HG03097 (cell line): ENCODE measurements at regions not wholly inside any gene's neighbourhood (a gene's known extent, or its start where the extent isn't known, plus 50 kb on each side); places are given as distances from the start of the nearest gene placed in this dataset.
"Not testable (repeated sequence)": the region's sequence is repeated elsewhere in the genome, so short reads cannot be mapped to it uniquely, and the experiment has no call there.

Source experiments
- ATAC-seq: cut with Tn5 transposase; IDR thresholded peaks from one replicate; pipeline ENCODE4 v1.9.1; 2021; ENCODE audit not compliant: unreplicated experiment, low FRiP score

DNA sequence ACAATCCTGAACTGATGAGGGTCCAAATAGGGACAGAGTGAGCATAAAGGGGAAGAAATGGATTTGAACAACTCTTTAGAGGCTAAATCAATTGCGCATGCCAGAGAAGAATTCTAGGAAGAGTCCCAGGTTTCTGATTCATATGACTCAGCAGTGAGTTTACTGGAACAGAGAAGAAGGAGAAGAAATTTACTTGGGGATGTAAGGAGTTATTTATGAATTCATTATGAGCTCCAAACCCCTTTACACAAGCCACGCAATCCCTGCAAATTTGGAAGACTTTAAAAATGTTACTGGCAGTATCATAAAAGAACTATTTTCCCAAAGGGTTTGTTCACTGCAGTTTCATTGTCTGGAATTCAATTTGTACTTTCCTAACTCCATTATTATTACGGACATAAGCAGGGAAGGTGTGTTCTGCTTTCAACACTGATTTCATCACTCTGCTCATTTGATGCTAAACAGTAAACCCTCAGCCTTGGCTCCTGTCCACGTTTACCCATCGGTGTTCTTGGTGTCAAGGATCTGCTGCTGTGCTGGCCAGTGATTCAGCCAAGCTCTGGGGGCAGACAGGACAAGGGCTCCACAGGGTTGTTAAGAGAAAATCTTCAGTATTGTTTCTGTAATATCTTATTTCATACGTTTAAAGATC lies 273.7 kb downstream of the HNRNPD start:
- ATAC-seq = no peak

DNA sequence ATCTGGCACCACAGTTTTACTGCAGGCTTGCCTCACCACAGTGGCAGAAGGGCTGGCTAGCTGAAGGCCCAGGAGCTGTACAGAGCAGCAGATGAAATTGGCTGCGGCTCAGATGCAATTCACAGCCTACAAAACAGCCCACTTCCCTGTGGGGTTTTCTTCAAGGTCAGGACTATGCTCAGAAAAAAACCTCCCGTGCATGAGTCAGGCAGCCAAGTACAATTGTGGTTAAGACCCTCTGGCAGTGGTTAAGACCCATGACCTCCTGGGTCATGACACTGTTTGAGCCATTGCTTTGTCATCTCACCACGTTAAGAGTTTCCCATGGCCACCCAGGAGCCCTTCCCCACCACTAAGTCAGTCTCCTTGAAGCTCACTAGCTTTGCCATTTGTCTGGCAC lies 276.3 kb downstream of the HNRNPD start:
- no peak for ATAC-seq

DNA sequence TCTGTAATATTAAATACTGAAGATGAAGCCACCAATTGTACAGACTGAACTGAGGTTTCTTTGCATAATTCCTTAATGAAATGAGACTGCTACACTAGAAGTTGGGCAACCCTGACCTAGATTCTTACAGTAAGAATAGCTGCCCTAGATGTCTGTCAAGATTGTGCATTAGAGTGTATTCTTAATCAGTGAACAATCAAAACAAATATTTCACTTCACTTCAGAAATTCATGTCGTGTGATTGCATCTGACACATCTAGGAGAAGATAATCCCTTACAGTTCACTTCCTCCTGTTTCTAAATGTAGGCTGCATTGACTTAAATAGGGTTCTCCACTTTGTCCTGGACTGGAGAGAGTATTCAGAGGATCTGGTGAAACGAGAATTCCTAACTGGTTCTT lies 283.1 kb downstream of the HNRNPD start:
- ATAC-seq = no peak

DNA sequence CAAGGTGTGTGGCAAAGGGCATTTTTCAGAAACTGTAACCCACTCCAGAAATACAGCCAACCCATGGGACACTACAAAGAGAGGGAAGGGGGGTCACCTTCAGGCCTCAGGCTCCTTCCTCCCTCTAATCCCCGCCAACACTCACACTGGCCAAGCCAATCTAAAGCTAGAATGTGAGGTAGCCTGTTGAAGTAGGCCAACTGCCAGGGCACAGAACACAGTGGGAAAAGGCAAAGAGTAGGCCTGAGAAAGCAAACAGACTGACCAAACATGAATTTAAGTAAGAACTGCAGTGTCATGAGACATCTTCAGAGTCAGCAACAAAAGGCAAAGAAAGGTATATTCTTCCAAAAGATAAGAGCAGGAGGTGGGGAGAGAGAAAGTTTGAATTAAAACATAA lies 289.0 kb downstream of the HNRNPD start:
- no peak for ATAC-seq

DNA sequence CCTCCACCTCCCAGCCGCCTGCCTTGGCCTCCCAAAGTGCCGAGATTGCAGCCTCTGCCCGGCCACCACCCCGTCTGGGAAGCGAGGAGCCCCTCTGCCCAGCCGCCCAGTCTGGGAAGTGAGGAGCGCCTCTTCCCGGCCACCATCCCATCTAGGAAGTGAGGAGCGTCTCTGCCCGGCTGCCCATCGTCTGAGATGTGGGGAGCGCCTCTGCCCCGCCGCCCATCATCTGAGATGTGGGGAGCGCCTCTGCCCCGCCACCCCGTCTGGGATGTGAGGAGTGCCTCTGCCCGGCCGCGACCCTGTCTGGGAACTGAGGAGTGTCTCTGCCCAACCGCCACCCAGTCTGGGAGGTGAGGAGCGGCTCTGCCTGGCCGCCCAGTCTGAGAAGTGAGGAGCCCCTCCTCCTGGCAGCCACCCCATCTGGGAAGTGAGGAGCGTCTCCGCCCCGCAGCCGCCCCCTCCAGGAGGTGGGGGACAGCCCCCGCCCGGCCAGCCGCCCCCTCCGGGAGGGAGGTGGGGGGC lies 296.3 kb downstream of the HNRNPD start:
- ATAC-seq = not testable (repeated sequence)

DNA sequence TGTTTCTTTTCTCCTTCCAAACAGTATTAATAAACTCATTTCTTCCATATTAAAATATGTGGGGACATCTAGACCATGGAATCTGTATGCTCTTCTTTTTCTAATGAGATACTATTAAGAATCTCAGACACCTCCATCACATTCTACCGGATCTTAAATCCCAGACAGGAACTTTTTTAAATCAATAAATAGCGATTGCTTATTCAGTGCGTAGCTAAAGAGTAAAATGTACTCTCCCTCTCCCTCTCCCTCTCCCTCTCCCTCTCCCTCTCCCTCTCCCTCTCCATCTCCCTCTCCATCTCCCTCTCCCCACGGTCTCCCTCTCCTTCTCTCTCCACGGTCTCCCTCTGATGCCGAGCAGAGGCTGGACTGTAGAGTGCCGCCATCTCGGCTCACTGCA lies 297.0 kb downstream of the HNRNPD start:
- ATAC-seq = no peak

DNA sequence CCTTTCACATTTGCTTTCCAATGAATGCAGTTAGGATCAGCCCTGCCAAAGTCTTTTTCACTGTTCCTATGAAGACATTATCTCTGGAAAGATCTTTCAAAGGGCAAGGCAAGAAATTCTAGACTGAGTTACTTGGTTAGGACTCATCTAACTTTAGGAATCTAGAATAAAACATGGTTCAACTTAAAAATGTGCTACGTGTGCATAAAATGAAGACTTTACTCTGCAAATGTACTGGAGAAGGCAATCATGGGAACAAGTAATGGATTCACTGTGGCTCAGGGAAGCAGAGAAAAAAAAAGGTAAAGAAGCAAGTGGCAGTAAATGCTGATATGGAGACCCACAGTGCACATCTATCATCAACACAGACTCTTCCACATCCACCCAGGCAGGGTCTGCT lies 297.4 kb downstream of the HNRNPD start:
- ATAC-seq = no peak

DNA sequence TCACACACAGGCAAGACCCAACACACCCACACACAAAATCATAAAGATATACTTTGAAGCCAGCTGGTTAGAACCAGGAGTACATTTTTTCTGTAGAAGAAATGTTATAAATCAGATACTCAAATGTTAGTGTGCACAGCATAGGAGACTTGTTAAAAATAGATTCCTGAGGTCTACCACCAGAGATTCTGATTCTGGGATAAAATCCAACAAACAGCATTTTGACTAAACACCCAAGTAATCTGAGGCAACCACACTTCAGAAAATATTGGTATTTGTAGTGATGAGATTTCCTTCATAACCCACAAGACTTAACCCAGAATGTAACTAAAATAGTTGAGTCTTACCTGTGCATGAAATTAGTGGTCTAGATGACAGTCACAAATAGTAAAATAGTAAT lies 301.8 kb downstream of the HNRNPD start:
- ATAC-seq = no peak

DNA sequence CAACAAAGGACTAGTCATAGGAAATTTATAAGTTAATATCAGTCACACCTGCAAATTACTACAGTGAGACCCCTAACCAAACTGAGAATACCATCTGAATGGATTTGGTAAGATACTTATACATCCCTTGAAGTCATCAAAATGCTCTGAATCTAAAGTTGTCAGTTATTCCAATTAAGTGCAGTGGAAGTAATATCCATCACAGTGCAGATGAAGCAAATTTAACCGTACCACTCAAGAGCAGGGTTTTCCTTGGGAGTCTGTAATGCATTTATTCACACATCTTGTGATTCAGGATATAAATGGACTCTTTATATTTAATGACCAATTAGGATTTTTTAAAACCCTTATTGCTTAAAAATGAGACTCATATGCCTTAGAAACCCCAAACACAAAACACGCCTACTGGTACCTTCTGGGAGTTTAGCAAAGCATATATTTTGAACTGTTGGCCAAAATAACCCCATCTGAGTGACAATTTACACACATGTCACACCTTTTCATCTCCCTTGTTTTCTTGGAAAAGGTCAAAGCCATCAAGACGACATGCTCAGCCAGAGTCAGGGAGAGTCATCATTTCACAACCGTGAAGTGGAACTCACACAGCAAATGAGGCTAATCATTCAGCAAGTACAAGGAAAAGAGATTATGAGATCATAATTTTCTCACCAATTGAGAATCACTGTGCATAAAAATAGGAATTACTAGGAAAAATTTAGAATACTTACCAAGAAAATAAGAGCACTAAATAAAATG lies 303.7 kb downstream of the HNRNPD start:
- no peak for ATAC-seq

DNA sequence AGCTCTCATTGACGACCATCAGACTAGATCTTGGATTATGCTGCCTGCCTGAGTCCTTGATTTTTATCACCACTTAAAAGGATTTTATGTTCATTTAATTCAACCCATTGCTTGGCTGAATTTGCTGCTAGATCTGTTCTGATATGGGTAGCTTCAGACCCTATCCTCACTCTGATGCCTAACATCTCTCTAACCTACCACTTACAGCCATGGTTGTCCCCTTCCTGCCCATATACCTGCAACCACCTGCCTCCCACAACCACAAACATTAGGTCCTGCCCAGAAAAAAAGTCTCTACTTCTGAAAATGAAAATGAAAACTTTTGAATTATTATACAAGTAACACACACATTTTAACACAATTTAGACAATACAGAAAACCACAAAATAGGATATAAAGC lies 310.8 kb downstream of the HNRNPD start:
- ATAC-seq = no peak

DNA sequence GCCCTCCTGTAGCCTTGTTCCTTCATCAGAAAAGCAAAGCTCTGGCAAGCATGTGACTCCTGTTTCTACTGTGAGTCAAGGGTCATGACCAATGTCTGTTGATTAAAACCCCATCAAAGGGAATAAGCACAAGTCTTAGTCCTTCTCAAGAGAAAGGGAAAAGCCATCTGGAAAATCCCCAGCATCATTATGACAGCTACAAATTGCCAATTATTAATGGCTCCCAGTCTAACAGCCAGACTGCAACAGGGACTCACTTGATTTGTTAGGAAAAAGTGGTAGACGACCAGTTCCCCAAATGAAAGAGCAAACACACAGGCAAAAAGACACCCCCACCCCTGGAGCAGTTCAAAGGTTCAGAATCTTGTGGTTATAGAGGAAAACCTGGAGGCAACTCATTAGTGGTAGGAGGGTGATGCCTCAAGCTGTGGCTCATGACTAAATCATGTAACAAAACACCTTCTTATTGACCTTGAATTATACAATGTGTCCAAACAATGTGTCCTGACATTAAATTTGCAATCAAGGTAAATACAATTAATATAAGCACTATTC lies 315.7 kb downstream of the HNRNPD start:
- no peak for ATAC-seq

DNA sequence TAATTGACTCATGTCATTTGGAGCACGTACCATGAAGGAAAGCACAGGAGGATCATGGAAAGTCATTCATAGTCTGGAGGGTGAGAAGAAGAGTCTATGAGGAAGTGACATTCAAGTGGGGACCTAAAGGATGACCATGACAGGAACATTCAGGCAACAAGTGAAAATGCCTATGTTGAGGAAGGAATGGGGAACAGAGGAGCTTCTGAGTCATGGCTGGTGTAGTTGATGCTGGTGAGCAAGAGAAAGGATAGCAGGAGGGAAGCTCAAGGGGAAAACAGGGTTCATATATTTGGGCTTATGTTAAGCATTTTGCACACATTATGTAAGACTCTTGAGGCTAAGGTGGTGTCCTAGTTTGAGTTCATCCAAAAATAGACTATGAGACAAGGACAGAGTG lies 318.6 kb downstream of the HNRNPD start:
- no peak for ATAC-seq

DNA sequence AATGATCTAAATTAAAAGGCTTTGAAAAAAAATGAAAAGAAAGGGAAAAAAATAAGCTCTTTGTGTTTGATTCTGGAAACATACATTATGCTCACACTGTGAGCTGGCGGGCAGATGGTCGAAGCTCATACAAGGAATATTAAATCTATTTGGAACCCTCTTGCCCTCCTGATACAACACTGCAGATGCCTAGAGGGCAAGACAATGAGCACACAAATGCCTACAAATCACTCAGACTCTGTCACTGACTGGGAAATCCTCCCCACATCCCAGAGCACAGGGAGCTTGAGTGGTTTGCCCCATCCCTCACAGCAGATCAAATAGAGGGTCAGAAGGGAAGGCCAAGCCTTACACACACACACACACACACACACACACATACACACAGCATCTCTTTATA lies 320.4 kb downstream of the HNRNPD start:
- no peak for ATAC-seq

DNA sequence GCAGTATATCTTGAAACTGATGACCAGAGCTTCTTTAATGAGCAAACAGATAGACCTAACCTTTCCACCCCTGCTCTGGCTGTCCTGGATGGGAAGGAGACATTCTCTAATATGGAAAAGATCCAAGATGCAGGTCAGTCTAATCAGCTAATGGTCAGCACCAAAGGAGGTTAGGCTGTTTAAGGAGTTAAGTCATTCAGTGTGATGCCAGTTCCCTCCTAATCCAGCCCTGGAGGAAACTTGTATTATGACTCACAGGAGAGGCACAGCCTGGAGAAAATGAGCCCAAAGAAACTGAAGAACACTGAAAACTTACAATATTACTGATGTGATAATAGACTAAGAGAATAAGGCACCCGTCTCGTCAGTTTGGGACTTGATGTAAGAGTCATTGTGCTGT lies 323.0 kb downstream of the HNRNPD start:
- ATAC-seq = no peak

DNA sequence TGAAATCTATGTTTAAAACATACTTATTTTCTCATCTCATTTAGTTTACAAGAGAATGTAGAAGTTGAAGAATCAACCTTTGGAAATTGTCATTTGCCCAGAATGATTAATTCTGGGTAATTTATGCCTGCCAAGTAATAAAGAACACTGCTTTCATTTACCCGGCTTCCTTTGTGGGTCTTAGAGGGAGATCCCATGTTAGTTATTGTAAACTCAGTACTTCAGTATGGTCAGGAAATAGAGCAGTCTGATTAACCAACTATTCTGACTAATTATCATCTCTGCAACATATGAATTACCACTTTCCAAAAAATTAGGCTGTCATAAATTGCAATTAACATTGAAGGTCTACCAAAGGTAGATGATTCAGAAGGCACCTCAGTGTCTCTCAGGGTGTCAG lies 324.5 kb downstream of the HNRNPD start:
- no peak for ATAC-seq

DNA sequence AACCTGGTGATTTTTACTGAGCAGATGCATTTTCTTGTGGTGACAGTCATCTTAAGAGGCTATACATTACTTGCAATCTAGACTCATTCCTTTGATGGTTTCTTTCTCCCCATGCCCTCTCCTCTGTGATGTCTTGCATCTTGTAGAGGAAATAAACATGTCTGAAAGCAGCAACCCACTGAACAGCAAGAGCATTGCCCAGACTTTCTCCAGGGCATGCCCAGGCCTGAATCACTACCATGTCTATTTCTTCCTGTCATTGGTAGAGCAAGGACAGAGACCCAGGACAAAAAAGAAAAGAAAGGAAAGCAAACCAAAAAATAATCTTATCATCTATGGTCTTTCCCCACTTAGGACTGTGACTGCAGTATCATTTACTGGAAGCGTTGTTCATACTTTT lies 326.1 kb downstream of the HNRNPD start:
- ATAC-seq = no peak

DNA sequence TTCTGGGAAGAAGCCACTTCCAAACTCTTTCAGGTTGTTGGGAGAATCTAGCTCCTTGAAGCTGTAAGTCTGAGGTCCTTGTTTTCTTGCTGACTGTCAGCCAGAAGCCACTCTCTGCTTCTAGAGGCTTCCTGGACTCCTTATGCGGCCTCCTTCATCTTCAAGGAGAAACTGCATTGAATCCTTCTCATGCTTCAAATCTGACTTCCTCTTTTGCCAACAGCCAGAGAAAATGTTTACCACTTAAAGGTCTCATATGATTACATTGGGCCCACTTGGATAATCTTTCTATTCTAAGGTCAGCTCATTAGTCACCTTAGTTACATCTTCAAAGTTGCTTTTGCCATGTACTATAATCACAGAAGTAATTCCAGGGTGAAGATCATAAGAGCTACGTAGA lies 327.0 kb downstream of the HNRNPD start:
- ATAC-seq = no peak

DNA sequence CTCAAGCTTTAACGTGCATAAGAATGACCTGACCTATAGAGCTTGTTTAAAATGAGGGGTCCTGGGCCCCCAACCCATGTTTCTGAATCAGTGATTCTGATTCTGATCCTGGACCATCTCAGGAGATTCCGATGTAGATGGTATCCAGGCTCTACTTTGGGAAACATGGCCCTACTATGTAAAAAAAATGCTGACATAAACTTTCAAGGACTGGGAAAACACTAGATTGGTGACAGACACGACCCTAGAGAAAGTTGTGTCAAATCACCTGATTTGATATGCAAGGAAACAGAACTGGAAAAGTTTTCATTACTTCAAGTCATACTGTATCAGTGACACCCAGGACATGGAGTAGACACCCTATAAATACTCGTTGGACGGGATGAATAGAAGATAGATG lies 328.5 kb downstream of the HNRNPD start:
- ATAC-seq = no peak

DNA sequence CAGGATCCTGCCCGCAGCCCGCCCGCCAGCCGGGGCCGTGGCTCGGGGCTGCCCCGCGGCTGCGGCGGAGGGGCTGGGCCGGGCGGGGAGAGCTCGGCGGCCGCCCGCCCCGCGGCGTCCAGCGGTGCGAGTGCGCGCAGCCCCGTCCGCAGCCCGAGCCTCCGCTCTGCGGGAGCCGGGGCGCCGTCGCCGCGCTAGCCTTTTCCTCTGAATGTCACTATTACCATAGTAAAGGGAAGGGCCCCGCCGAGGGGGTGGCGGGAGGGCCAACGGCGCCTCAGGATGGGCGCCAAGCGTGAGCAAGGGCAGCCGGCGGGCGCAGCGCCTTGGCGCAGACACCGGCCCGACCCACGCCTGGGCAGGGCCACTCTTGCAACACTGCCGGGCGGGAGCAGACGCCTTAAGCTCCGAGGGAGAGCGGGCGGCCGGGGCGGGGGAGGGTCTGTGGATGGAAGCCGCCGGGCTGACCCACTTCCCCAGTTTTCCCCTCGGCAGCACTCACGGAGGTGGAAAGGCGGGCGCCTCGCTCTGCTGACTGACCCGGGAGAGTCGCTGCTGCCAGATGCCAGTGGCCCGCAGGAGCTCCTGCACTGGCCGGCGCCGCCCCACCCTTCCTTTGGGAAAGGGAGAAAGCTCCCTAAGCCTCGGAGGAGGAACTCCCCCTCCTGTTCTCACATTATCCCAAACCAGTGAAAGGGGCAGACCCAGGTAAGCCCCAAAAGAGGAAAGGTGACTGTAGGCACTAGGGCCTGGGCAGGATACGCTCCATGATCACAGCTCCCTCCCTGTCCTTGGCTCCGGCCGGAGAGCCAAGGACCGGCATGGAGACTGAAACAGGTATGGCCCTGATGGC lies 329.4 kb downstream of the HNRNPD start:
- no peak for ATAC-seq

DNA sequence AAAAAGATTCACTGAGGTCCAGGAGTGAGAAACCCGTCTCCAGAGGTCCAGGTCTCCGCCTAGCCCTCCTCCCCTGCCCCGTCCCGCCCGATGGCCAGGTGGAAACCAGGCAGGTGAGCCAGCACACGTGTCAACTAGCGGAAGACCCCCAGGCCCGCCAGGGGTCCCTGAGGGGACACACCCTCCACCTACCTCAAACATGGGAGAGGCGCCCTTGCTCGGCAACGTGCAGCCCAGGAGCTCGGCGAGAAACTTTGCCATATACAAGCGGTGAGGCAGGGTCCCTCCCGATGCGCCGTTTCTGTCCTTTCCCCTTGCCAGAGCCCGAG lies 330.0 kb downstream of the HNRNPD start:
- no peak for ATAC-seq

DNA sequence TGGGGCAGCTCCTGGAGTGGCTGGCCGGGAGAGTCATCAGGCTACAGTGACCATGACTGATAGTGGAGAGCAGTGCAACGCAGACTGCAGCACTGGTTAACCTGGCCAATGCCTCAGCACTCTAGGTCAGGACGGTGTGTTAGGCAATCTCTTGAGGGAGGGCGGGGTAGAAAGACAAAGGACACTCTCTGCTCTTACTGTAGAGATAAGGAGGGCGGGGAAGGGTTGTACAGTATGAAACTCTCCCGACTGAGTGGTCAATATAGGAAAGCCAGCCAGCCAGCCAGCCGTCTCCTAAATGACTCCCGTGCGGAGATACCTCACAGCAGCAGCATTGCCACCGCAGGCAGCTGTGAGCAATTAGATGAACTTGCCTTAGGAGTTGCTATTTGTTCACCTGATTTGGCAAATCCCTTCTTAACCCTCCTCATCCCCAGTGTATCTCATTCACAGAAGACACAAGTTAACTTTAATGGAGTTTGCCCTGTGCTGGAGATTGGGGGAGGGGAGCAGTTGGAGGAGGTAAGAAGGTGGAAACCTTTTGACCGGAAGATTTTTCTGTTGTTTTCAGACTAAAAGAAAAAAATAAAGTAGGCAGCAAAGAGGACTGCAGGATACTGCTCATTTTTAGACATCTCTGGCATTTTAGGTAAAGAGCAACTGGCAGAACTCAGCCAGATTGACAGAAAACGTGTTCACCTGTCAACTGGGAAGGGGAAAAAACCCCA lies 330.5 kb downstream of the HNRNPD start:
- ATAC-seq = no peak
